PC-9 (cell line): ENCODE measurements at regions not wholly inside any gene's neighbourhood (a gene's known extent, or its start where the extent isn't known, plus 50 kb on each side); places are given as distances from the start of the nearest gene placed in this dataset.

Experiments
- CTCF ChIP-seq: fragments of 200-600 bp; sonication (generic); conservative IDR thresholded peaks from 2 replicates; pipeline ENCODE4 v1.6.1; 2017; ENCODE audit warnings: mixed run types, antibody characterized with exemption, mild to moderate bottlenecking, moderate library complexity
- EZH2 ChIP-seq: fragments of 200-600 bp; sonication (generic); IDR thresholded peaks from 2 replicates; pipeline ENCODE4 v1.8.0; 2017; ENCODE audit warnings: antibody characterized with exemption, low read depth

- TF ChIP-seq CTCF, result no peak
- no peak for TF ChIP-seq EZH2
These were observed 111.7 kb upstream of the LINGO1 start for GRCh38 chr15:77744398-77744797.
